ENCODE measurements at regions not wholly inside any gene's neighbourhood (a gene's known extent, or its start where the extent isn't known, plus 50 kb on each side); places are given as distances from the start of the nearest gene placed in this dataset.

GRCh38 chr9:29778281-29778849, 2205.1 kb upstream of the C9orf72 start:
- Mint-ChIP-seq H3K4me1 (no peaks in the 10 kb centered on the region), H3K9me3 (peaks cover 3% of the 10 kb centered on the region), H3K27me3 (no peaks in the 10 kb centered on the region), H3K4me3 (no peak overlapping the region), H3K36me3 (ENCODE audit: low read depth) (no peaks in the 10 kb centered on the region), H3K27ac (no peak overlapping the region)
- no peak for DNase-seq
- intact Hi-C loops (cut with micrococcal nuclease): no loop called here

- Mint-ChIP-seq H3K27me3 (no peaks in the 10 kb centered on the region), H3K4me1 (no peaks in the 10 kb centered on the region), H3K4me3 (no peak overlapping the region), H3K27ac (no peak overlapping the region), H3K36me3 (ENCODE audit: low read depth) (no peaks in the 10 kb centered on the region), H3K9me3 (no peaks in the 10 kb centered on the region)
- intact Hi-C loops (cut with micrococcal nuclease): no loop called here
- DNase-seq: no peak
Observed at GRCh38 chr9:29793970-29794369, 2220.7 kb upstream of the C9orf72 start.

GRCh38 chr9:29796291-29796952, 2223.1 kb upstream of the C9orf72 start:
- intact Hi-C loops (cut with micrococcal nuclease): no loop called here
- no peak for DNase-seq
- H3K27ac Mint-ChIP-seq: no peak overlapping the region
- H3K9me3 Mint-ChIP-seq: no peaks in the 10 kb centered on the region
- H3K4me3 Mint-ChIP-seq: no peak overlapping the region
- H3K36me3 Mint-ChIP-seq (ENCODE audit: low read depth): no peaks in the 10 kb centered on the region
- no peaks in the 10 kb centered on the region for H3K4me1 Mint-ChIP-seq
- H3K27me3 Mint-ChIP-seq: no peaks in the 10 kb centered on the region

- H3K4me1 Mint-ChIP-seq: no peaks in the 10 kb centered on the region
- H3K36me3 Mint-ChIP-seq (ENCODE audit: low read depth): no peaks in the 10 kb centered on the region
- no peaks in the 10 kb centered on the region for H3K9me3 Mint-ChIP-seq
- H3K27me3 Mint-ChIP-seq: no peaks in the 10 kb centered on the region
- no peak overlapping the region for H3K27ac Mint-ChIP-seq
- no peak for DNase-seq
- intact Hi-C loops (cut with micrococcal nuclease): no loop called here
- no peak overlapping the region for H3K4me3 Mint-ChIP-seq
Observed at GRCh38 chr9:29798599-29798998, 2225.3 kb upstream of the C9orf72 start.

- Mint-ChIP-seq H3K36me3 (ENCODE audit: low read depth) (no peaks in the 10 kb centered on the region), H3K9me3 (no peaks in the 10 kb centered on the region), H3K4me3 (no peak overlapping the region), H3K27ac (no peak overlapping the region), H3K4me1 (no peaks in the 10 kb centered on the region), H3K27me3 (no peaks in the 10 kb centered on the region)
- intact Hi-C loops (cut with micrococcal nuclease): no loop called here
- no peak for DNase-seq
Observed at GRCh38 chr9:29799227-29799626, 2225.9 kb upstream of the C9orf72 start.

GRCh38 chr9:29800821-29801220, 2227.5 kb upstream of the C9orf72 start:
- no peaks in the 10 kb centered on the region for H3K36me3 Mint-ChIP-seq (ENCODE audit: low read depth)
- intact Hi-C loops (cut with micrococcal nuclease): no loop called here
- no peak overlapping the region for H3K4me3 Mint-ChIP-seq
- no peaks in the 10 kb centered on the region for H3K9me3 Mint-ChIP-seq
- no peak overlapping the region for H3K27ac Mint-ChIP-seq
- no peaks in the 10 kb centered on the region for H3K27me3 Mint-ChIP-seq
- no peak for DNase-seq
- H3K4me1 Mint-ChIP-seq: no peaks in the 10 kb centered on the region

- no peaks in the 10 kb centered on the region for H3K4me1 Mint-ChIP-seq
- H3K4me3 Mint-ChIP-seq: no peak overlapping the region
- H3K27ac Mint-ChIP-seq: no peak overlapping the region
- intact Hi-C loops (cut with micrococcal nuclease): no loop called here
- H3K9me3 Mint-ChIP-seq: no peaks in the 10 kb centered on the region
- DNase-seq: no peak
- H3K27me3 Mint-ChIP-seq: no peaks in the 10 kb centered on the region
- no peaks in the 10 kb centered on the region for H3K36me3 Mint-ChIP-seq (ENCODE audit: low read depth)
Observed at GRCh38 chr9:29802454-29802853, 2229.2 kb upstream of the C9orf72 start.

GRCh38 chr9:29806937-29807618, 2233.8 kb upstream of the C9orf72 start:
- H3K4me1 Mint-ChIP-seq: no peaks in the 10 kb centered on the region
- no peak overlapping the region for H3K27ac Mint-ChIP-seq
- H3K9me3 Mint-ChIP-seq: peaks cover 3% of the 10 kb centered on the region
- H3K27me3 Mint-ChIP-seq: no peaks in the 10 kb centered on the region
- H3K36me3 Mint-ChIP-seq (ENCODE audit: low read depth): no peaks in the 10 kb centered on the region
- no peak overlapping the region for H3K4me3 Mint-ChIP-seq
- DNase-seq: no peak
- intact Hi-C loops (cut with micrococcal nuclease): no loop called here

- intact Hi-C loops (cut with micrococcal nuclease): no loop called here
- no peaks in the 10 kb centered on the region for H3K36me3 Mint-ChIP-seq (ENCODE audit: low read depth)
- no peaks in the 10 kb centered on the region for H3K27me3 Mint-ChIP-seq
- no peak overlapping the region for H3K27ac Mint-ChIP-seq
- no peak for DNase-seq
- peaks cover 23% of the 10 kb centered on the region for H3K9me3 Mint-ChIP-seq
- H3K4me3 Mint-ChIP-seq: no peak overlapping the region
- no peaks in the 10 kb centered on the region for H3K4me1 Mint-ChIP-seq
Observed at GRCh38 chr9:29816954-29817703, 2243.8 kb upstream of the C9orf72 start.

- Mint-ChIP-seq H3K27ac (no peak overlapping the region), H3K4me3 (no peak overlapping the region), H3K36me3 (ENCODE audit: low read depth) (no peaks in the 10 kb centered on the region), H3K9me3 (peaks cover 19% of the 10 kb centered on the region), H3K4me1 (no peaks in the 10 kb centered on the region), H3K27me3 (no peaks in the 10 kb centered on the region)
- intact Hi-C loops (cut with micrococcal nuclease): no loop called here
- no peak for DNase-seq
Observed at GRCh38 chr9:29822458-29822857, 2249.2 kb upstream of the C9orf72 start.

- Mint-ChIP-seq H3K4me1 (no peaks in the 10 kb centered on the region), H3K36me3 (ENCODE audit: low read depth) (no peaks in the 10 kb centered on the region), H3K27me3 (no peaks in the 10 kb centered on the region), H3K4me3 (no peak overlapping the region), H3K9me3 (peaks cover 10% of the 10 kb centered on the region), H3K27ac (no peak overlapping the region)
- no peak for DNase-seq
- intact Hi-C loops (cut with micrococcal nuclease): no loop called here
Observed at GRCh38 chr9:29826421-29826820, 2253.1 kb upstream of the C9orf72 start.

GRCh38 chr9:29830821-29831220, 2257.5 kb upstream of the C9orf72 start:
- no peak overlapping the region for H3K27ac Mint-ChIP-seq

GRCh38 chr9:29838491-29839020, 2265.3 kb upstream of the C9orf72 start:
- intact Hi-C loops (cut with micrococcal nuclease): no loop called here
- no peak for DNase-seq
- Mint-ChIP-seq H3K4me1 (no peaks in the 10 kb centered on the region), H3K4me3 (no peak overlapping the region), H3K27ac (no peak overlapping the region), H3K36me3 (ENCODE audit: low read depth) (no peaks in the 10 kb centered on the region), H3K27me3 (no peaks in the 10 kb centered on the region), H3K9me3 (peaks cover 6% of the 10 kb centered on the region)

More at GRCh38 chr9:29830821-29831220, 2257.5 kb upstream of the C9orf72 start:
- intact Hi-C loops (cut with micrococcal nuclease): no loop called here
- Mint-ChIP-seq H3K36me3 (ENCODE audit: low read depth) (no peaks in the 10 kb centered on the region), H3K4me3 (no peak overlapping the region), H3K27me3 (no peaks in the 10 kb centered on the region), H3K9me3 (peaks cover 4% of the 10 kb centered on the region), H3K4me1 (no peaks in the 10 kb centered on the region)
- no peak for DNase-seq

GRCh38 chr9:29844251-29844650, 2271.0 kb upstream of the C9orf72 start:
- H3K27ac Mint-ChIP-seq: no peak overlapping the region

More at GRCh38 chr9:29844251-29844650, 2271.0 kb upstream of the C9orf72 start:
- Mint-ChIP-seq H3K36me3 (ENCODE audit: low read depth) (no peaks in the 10 kb centered on the region), H3K9me3 (peaks cover 8% of the 10 kb centered on the region), H3K4me1 (no peaks in the 10 kb centered on the region), H3K4me3 (no peak overlapping the region), H3K27me3 (no peaks in the 10 kb centered on the region)
- intact Hi-C loops (cut with micrococcal nuclease): no loop called here
- no peak for DNase-seq
